Osteocyte (in vitro differentiated cells): ENCODE measurements at regions not wholly inside any gene's neighbourhood (a gene's known extent, or its start where the extent isn't known, plus 50 kb on each side); places are given as distances from the start of the nearest gene placed in this dataset.

Source experiments
- DNase-seq: peaks from one replicate; pipeline ENCODE4 v3.0.0; 2021; ENCODE audit warnings: mixed read lengths; ENCODE audit not compliant: unreplicated experiment; ENCODE audit errors: extremely low spot score
- H3K27ac Mint-ChIP-seq: one replicate; pipeline ENCODE4 v1.8.0; 2021; ENCODE audit warnings: mild to moderate bottlenecking, mixed read lengths; ENCODE audit not compliant: unreplicated experiment
- H3K27me3 Mint-ChIP-seq: one replicate; pipeline ENCODE4 v1.8.0; 2021; ENCODE audit warnings: mixed read lengths; ENCODE audit not compliant: unreplicated experiment
- H3K36me3 Mint-ChIP-seq: one replicate; pipeline ENCODE4 v1.8.0; 2021; ENCODE audit warnings: mixed read lengths; ENCODE audit not compliant: unreplicated experiment
- H3K4me1 Mint-ChIP-seq: one replicate; pipeline ENCODE4 v1.8.0; 2021; ENCODE audit warnings: mixed read lengths; ENCODE audit not compliant: unreplicated experiment
- H3K4me3 Mint-ChIP-seq: one replicate; pipeline ENCODE4 v1.8.0; 2021; ENCODE audit warnings: mild to moderate bottlenecking, moderate library complexity, mixed read lengths; ENCODE audit not compliant: unreplicated experiment
- H3K9me3 Mint-ChIP-seq: one replicate; pipeline ENCODE4 v1.8.0; 2021; ENCODE audit warnings: mixed read lengths; ENCODE audit not compliant: unreplicated experiment
- CTCF ChIP-seq: fragments of 200-600 bp; sonication (generic); IDR thresholded peaks from 2 replicates; pipeline ENCODE4 v1.5.0; 2021; ENCODE audit warnings: antibody characterized with exemption, mild to moderate bottlenecking, moderate library complexity

- no peaks in the 10 kb centered on the region for H3K9me3 Mint-ChIP-seq
- no peak overlapping the region for H3K27ac Mint-ChIP-seq
- H3K4me1 Mint-ChIP-seq: peaks cover 3% of the 10 kb centered on the region
- no peak for DNase-seq
- TF ChIP-seq CTCF: no peak
- no peaks in the 10 kb centered on the region for H3K27me3 Mint-ChIP-seq
- H3K4me3 Mint-ChIP-seq: no peak overlapping the region
- H3K36me3 Mint-ChIP-seq: peaks cover 6% of the 10 kb centered on the region
Observed at GRCh38 chr20:52098186-52098585, 93.4 kb downstream of the ZFP64 start.

GRCh38 chr20:52096117-52096516 is 95.5 kb downstream of the ZFP64 start:
- TF ChIP-seq CTCF: no peak
- no peaks in the 10 kb centered on the region for H3K27me3 Mint-ChIP-seq
- H3K4me3 Mint-ChIP-seq: no peak overlapping the region
- no peaks in the 10 kb centered on the region for H3K9me3 Mint-ChIP-seq
- no peaks in the 10 kb centered on the region for H3K4me1 Mint-ChIP-seq
- H3K36me3 Mint-ChIP-seq: peaks cover 6% of the 10 kb centered on the region
- no peak overlapping the region for H3K27ac Mint-ChIP-seq
- no peak for DNase-seq

GRCh38 chr20:52094693-52095092 is 96.9 kb downstream of the ZFP64 start:
- no peaks in the 10 kb centered on the region for H3K27me3 Mint-ChIP-seq
- H3K9me3 Mint-ChIP-seq: no peaks in the 10 kb centered on the region
- H3K4me1 Mint-ChIP-seq: no peaks in the 10 kb centered on the region
- no peak overlapping the region for H3K4me3 Mint-ChIP-seq
- TF ChIP-seq CTCF: no peak
- no peak overlapping the region for H3K27ac Mint-ChIP-seq
- H3K36me3 Mint-ChIP-seq: peaks cover 9% of the 10 kb centered on the region
- DNase-seq: no peak

GRCh38 chr20:52093575-52093974 is 98.0 kb downstream of the ZFP64 start:
- no peak for TF ChIP-seq CTCF
- no peaks in the 10 kb centered on the region for H3K9me3 Mint-ChIP-seq
- no peak overlapping the region for H3K4me3 Mint-ChIP-seq
- H3K27me3 Mint-ChIP-seq: no peaks in the 10 kb centered on the region
- no peak for DNase-seq
- no peak overlapping the region for H3K27ac Mint-ChIP-seq
- H3K4me1 Mint-ChIP-seq: no peaks in the 10 kb centered on the region
- H3K36me3 Mint-ChIP-seq: peaks cover 16% of the 10 kb centered on the region

- peaks cover 8% of the 10 kb centered on the region for H3K9me3 Mint-ChIP-seq
- H3K27me3 Mint-ChIP-seq: no peaks in the 10 kb centered on the region
- no peak overlapping the region for H3K4me3 Mint-ChIP-seq
- H3K36me3 Mint-ChIP-seq: peaks cover 46% of the 10 kb centered on the region
- TF ChIP-seq CTCF: no peak
- DNase-seq: no peak
- no peaks in the 10 kb centered on the region for H3K4me1 Mint-ChIP-seq
- H3K27ac Mint-ChIP-seq: no peak overlapping the region
Observed at GRCh38 chr20:52090035-52090434, 101.5 kb downstream of the ZFP64 start.
